ENCODE measurements at regions not wholly inside any gene's neighbourhood (a gene's known extent, or its start where the extent isn't known, plus 50 kb on each side); places are given as distances from the start of the nearest gene placed in this dataset.

- no peak for DNase-seq (ENCODE audit: low read depth)
- TF ChIP-seq POLR2A (IDR thresholded peaks at IDR 0.05; ENCODE audit: extremely low read depth, insufficient read length) (no peak), MYC (IDR thresholded peaks at IDR 0.05; ENCODE audit: low read depth, low read length) (no peak), MAX (IDR thresholded peaks at IDR 0.05; ENCODE audit: low read depth, low read length) (no peak), CTCF (IDR thresholded peaks at IDR 0.05; ENCODE audit: low read depth, low read length) (no peak)
- no peak overlapping the region for H3K4me3 ChIP-seq (ENCODE audit: low read depth, low read length)
Measured at GRCh38 chr4:20444599-20445337, 193.1 kb downstream of the SLIT2 start.

GRCh38 chr4:20445933-20446723 is 194.4 kb downstream of the SLIT2 start:
- no peak overlapping the region for H3K4me3 ChIP-seq (ENCODE audit: low read depth, low read length)
- TF ChIP-seq POLR2A (IDR thresholded peaks at IDR 0.05; ENCODE audit: extremely low read depth, insufficient read length): no peak
- TF ChIP-seq MAX (IDR thresholded peaks at IDR 0.05; ENCODE audit: low read depth, low read length): no peak
- no peak for TF ChIP-seq MYC (IDR thresholded peaks at IDR 0.05; ENCODE audit: low read depth, low read length)
- TF ChIP-seq CTCF (IDR thresholded peaks at IDR 0.05; ENCODE audit: low read depth, low read length): no peak
- DNase-seq (ENCODE audit: low read depth): no peak

- TF ChIP-seq POLR2A (IDR thresholded peaks at IDR 0.05; ENCODE audit: extremely low read depth, insufficient read length) (no peak), CTCF (IDR thresholded peaks at IDR 0.05; ENCODE audit: low read depth, low read length) (no peak), MYC (IDR thresholded peaks at IDR 0.05; ENCODE audit: low read depth, low read length) (no peak), MAX (IDR thresholded peaks at IDR 0.05; ENCODE audit: low read depth, low read length) (no peak)
Measured at GRCh38 chr4:20447103-20447502, 195.4 kb downstream of the SLIT2 start.

GRCh38 chr4:20451986-20452385 is 200.3 kb downstream of the SLIT2 start:
- no peak for DNase-seq (ENCODE audit: low read depth)
- H3K4me3 ChIP-seq (ENCODE audit: low read depth, low read length): no peak overlapping the region
- TF ChIP-seq POLR2A (IDR thresholded peaks at IDR 0.05; ENCODE audit: extremely low read depth, insufficient read length): no peak
- no peak for TF ChIP-seq MYC (IDR thresholded peaks at IDR 0.05; ENCODE audit: low read depth, low read length)
- TF ChIP-seq MAX (IDR thresholded peaks at IDR 0.05; ENCODE audit: low read depth, low read length): no peak
- TF ChIP-seq CTCF (IDR thresholded peaks at IDR 0.05; ENCODE audit: low read depth, low read length): no peak

More at GRCh38 chr4:20447103-20447502, 195.4 kb downstream of the SLIT2 start:
- DNase-seq (ENCODE audit: low read depth): no peak
- H3K4me3 ChIP-seq (ENCODE audit: low read depth, low read length): no peak overlapping the region

GRCh38 chr4:20454515-20454914 is 202.8 kb downstream of the SLIT2 start:
- no peak for TF ChIP-seq POLR2A (IDR thresholded peaks at IDR 0.05; ENCODE audit: extremely low read depth, insufficient read length)
- no peak for TF ChIP-seq CTCF (IDR thresholded peaks at IDR 0.05; ENCODE audit: low read depth, low read length)
- TF ChIP-seq MYC (IDR thresholded peaks at IDR 0.05; ENCODE audit: low read depth, low read length): no peak
- no peak for TF ChIP-seq MAX (IDR thresholded peaks at IDR 0.05; ENCODE audit: low read depth, low read length)

More at GRCh38 chr4:20454515-20454914, 202.8 kb downstream of the SLIT2 start:
- no peak for DNase-seq (ENCODE audit: low read depth)
- no peak overlapping the region for H3K4me3 ChIP-seq (ENCODE audit: low read depth, low read length)
